Fibroblast of villous mesenchyme (primary cell): ENCODE measurements at regions not wholly inside any gene's neighbourhood (a gene's known extent, or its start where the extent isn't known, plus 50 kb on each side); places are given as distances from the start of the nearest gene placed in this dataset.
A peak's percentile ranks its signal among the peaks of the same experiment; 100 is the strongest.

Source experiments
- DNase-seq: peaks from one replicate; pipeline ENCODE4 v3.0.0-alpha.2; 2010; ENCODE audit warnings: low read depth
- H3K4me3 ChIP-seq: 2 replicates; pipeline ENCODE4 v1.5.1; 2011; ENCODE audit warnings: low read depth, mild to moderate bottlenecking, low read length
- CTCF ChIP-seq: IDR thresholded peaks from 2 replicates; pipeline ENCODE4 v1.5.1; 2012; ENCODE audit warnings: low read depth, mild to moderate bottlenecking, low read length; ENCODE audit not compliant: insufficient read depth

- no peak for TF ChIP-seq CTCF
- H3K4me3 ChIP-seq: no peak overlapping the region
- no peak for DNase-seq
Measured at GRCh38 chr1:14531519-14531918, 67.0 kb upstream of the KAZN start.

GRCh38 chr1:14535619-14536355 is 62.7 kb upstream of the KAZN start:
- no peak for DNase-seq
- no peak for TF ChIP-seq CTCF
- H3K4me3 ChIP-seq: no peak overlapping the region

GRCh38 chr1:14538335-14538734 is 60.1 kb upstream of the KAZN start:
- TF ChIP-seq CTCF: peak; percentile 17
- H3K4me3 ChIP-seq: no peak overlapping the region
- no peak for DNase-seq

- no peak for TF ChIP-seq CTCF
- H3K4me3 ChIP-seq: no peak overlapping the region
- no peak for DNase-seq
Measured at GRCh38 chr1:14539309-14539708, 59.2 kb upstream of the KAZN start.

- TF ChIP-seq CTCF: no peak
- no peak overlapping the region for H3K4me3 ChIP-seq
- DNase-seq: no peak
Measured at GRCh38 chr1:14539953-14540563, 58.4 kb upstream of the KAZN start.

GRCh38 chr1:14541348-14541747 is 57.1 kb upstream of the KAZN start:
- DNase-seq: no peak
- no peak for TF ChIP-seq CTCF
- no peak overlapping the region for H3K4me3 ChIP-seq
